ENCODE measurements at regions not wholly inside any gene's neighbourhood (a gene's known extent, or its start where the extent isn't known, plus 50 kb on each side); places are given as distances from the start of the nearest gene placed in this dataset.

DNA sequence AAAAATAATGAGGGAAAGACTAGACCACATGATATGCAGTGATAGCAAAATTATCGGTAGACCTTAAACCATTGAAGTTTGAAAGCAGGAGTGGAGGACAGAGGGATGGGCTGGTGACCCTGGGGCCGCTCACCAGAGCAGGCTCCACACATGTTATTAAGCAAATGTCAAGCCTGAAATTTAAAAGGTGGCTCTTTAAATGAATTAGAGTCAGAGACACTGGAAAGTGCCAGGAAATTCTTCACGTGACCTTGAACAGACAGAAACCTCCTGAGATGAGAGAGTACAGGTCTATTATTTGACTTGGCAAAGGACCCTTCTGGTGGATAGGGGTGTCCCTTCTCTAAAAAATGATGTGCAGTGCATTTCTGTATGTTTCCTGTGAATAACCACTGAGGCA lies 111.0 kb upstream of the CPEB4 start:
- TF ChIP-seq, protein P1, sequence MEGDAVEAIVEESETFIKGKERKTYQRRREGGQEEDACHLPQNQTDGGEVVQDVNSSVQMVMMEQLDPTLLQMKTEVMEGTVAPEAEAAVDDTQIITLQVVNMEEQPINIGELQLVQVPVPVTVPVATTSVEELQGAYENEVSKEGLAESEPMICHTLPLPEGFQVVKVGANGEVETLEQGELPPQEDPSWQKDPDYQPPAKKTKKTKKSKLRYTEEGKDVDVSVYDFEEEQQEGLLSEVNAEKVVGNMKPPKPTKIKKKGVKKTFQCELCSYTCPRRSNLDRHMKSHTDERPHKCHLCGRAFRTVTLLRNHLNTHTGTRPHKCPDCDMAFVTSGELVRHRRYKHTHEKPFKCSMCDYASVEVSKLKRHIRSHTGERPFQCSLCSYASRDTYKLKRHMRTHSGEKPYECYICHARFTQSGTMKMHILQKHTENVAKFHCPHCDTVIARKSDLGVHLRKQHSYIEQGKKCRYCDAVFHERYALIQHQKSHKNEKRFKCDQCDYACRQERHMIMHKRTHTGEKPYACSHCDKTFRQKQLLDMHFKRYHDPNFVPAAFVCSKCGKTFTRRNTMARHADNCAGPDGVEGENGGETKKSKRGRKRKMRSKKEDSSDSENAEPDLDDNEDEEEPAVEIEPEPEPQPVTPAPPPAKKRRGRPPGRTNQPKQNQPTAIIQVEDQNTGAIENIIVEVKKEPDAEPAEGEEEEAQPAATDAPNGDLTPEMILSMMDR (IDR thresholded peaks at IDR 0.05): no peak
- TF ChIP-seq EP300 (IDR thresholded peaks at IDR 0.05): no peak
- no peak for TF ChIP-seq POLR2A (IDR thresholded peaks at IDR 0.05)
